ENCODE measurements at regions not wholly inside any gene's neighbourhood (a gene's known extent, or its start where the extent isn't known, plus 50 kb on each side); places are given as distances from the start of the nearest gene placed in this dataset.

DNA sequence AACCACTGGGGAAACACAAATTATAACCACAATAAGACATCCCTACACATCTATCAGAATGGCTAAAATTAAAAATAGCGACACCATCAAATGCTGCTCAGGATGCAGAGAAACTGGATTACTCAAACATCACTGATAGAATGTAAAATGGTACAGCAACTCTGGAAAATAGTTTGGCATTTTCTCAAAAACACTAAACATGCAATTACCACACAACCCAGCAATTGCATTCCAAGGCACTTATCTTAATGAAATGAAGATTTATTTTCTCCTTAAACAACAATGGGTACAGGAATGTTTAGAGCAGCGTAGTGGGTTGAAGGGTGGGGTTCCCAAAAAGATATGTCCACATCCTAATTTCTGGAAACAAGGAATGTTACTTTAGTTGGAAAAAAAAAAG lies 309.0 kb upstream of the PMFBP1 start:
- no peaks in the 10 kb centered on the region for H3F3A ChIP-seq (ENCODE audit: insufficient read depth, low read length, poor library complexity, severe bottlenecking)
- H3K27ac ChIP-seq (ENCODE audit: low read length), result no peak overlapping the region
- no peaks in the 10 kb centered on the region for H3K27me3 ChIP-seq (ENCODE audit: insufficient read depth, low read depth, low read length)
- H4K20me1 ChIP-seq (ENCODE audit: insufficient read depth), result no peaks in the 10 kb centered on the region
- no peak overlapping the region for H3K4me2 ChIP-seq (ENCODE audit: low read length)
- no peaks in the 10 kb centered on the region for H3K36me3 ChIP-seq (ENCODE audit: insufficient read depth, low read length)
- no peaks in the 10 kb centered on the region for H3K79me2 ChIP-seq (replicated peaks; ENCODE audit: insufficient read depth, low read length)
- H2AFZ ChIP-seq (ENCODE audit: low read depth, low read length), result no peak overlapping the region
- H3K9ac ChIP-seq (ENCODE audit: low read length), result no peak overlapping the region
- H3K4me3 ChIP-seq (ENCODE audit: low read length), result no peak overlapping the region
- H3K9me2 ChIP-seq (ENCODE audit: insufficient read depth, low read length), result no peaks in the 10 kb centered on the region
- TF ChIP-seq, protein P1, sequence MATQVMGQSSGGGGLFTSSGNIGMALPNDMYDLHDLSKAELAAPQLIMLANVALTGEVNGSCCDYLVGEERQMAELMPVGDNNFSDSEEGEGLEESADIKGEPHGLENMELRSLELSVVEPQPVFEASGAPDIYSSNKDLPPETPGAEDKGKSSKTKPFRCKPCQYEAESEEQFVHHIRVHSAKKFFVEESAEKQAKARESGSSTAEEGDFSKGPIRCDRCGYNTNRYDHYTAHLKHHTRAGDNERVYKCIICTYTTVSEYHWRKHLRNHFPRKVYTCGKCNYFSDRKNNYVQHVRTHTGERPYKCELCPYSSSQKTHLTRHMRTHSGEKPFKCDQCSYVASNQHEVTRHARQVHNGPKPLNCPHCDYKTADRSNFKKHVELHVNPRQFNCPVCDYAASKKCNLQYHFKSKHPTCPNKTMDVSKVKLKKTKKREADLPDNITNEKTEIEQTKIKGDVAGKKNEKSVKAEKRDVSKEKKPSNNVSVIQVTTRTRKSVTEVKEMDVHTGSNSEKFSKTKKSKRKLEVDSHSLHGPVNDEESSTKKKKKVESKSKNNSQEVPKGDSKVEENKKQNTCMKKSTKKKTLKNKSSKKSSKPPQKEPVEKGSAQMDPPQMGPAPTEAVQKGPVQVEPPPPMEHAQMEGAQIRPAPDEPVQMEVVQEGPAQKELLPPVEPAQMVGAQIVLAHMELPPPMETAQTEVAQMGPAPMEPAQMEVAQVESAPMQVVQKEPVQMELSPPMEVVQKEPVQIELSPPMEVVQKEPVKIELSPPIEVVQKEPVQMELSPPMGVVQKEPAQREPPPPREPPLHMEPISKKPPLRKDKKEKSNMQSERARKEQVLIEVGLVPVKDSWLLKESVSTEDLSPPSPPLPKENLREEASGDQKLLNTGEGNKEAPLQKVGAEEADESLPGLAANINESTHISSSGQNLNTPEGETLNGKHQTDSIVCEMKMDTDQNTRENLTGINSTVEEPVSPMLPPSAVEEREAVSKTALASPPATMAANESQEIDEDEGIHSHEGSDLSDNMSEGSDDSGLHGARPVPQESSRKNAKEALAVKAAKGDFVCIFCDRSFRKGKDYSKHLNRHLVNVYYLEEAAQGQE (IDR thresholded peaks at IDR 0.05; ENCODE audit: borderline replicate concordance), result no peak
- TF ChIP-seq MXI1 (conservative IDR thresholded peaks at IDR 0.05; ENCODE audit: poor library complexity, severe bottlenecking) (no peak), SMC3 (conservative IDR thresholded peaks at IDR 0.05; ENCODE audit: poor library complexity) (no peak), RAD21 (conservative IDR thresholded peaks at IDR 0.05) (no peak)
- no peaks in the 10 kb centered on the region for H3K9me3 ChIP-seq (ENCODE audit: low read length)

DNA sequence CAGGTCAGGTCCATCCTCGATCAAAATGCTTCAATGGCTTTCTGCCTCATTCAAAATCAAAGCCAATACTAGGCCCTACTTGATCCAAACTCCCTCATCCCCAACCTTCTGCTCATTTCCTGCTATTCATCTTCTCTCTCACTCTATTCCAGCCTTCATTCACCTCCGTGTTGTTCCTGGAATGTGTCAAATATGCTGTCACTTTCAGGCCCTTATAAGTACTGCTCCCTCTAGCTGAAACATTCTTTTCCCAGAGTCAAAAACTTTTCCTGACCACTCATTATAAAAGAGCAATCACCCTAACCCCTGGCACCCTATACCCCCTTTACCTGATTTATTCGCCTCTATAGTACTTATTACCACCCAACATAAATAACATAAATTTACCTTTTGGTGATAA lies 303.7 kb upstream of the PMFBP1 start:
- no peaks in the 10 kb centered on the region for H3F3A ChIP-seq (ENCODE audit: insufficient read depth, low read length, poor library complexity, severe bottlenecking)
- no peak overlapping the region for H3K4me2 ChIP-seq (ENCODE audit: low read length)
- no peaks in the 10 kb centered on the region for H3K9me2 ChIP-seq (ENCODE audit: insufficient read depth, low read length)
- H3K36me3 ChIP-seq (ENCODE audit: insufficient read depth, low read length), result no peaks in the 10 kb centered on the region
- no peak overlapping the region for H3K27ac ChIP-seq (ENCODE audit: low read length)
- H3K79me2 ChIP-seq (replicated peaks; ENCODE audit: insufficient read depth, low read length), result no peaks in the 10 kb centered on the region
- TF ChIP-seq, protein P1 (IDR thresholded peaks at IDR 0.05; ENCODE audit: borderline replicate concordance), result no peak
- TF ChIP-seq TAF1 (IDR thresholded peaks at IDR 0.05; ENCODE audit: low read depth) (no peak), SMC3 (conservative IDR thresholded peaks at IDR 0.05; ENCODE audit: poor library complexity) (no peak), EZH2 (IDR thresholded peaks at IDR 0.05; ENCODE audit: borderline replicate concordance, insufficient read depth, low read length, poor library complexity, severe bottlenecking) (no peak), EP300 (conservative IDR thresholded peaks at IDR 0.05; ENCODE audit: poor library complexity, severe bottlenecking) (no peak), POLR2AphosphoS5 (IDR thresholded peaks at IDR 0.05) (no peak), MXI1 (conservative IDR thresholded peaks at IDR 0.05; ENCODE audit: poor library complexity, severe bottlenecking) (no peak), RAD21 (conservative IDR thresholded peaks at IDR 0.05) (no peak)
- TF ChIP-seq, protein P2, sequence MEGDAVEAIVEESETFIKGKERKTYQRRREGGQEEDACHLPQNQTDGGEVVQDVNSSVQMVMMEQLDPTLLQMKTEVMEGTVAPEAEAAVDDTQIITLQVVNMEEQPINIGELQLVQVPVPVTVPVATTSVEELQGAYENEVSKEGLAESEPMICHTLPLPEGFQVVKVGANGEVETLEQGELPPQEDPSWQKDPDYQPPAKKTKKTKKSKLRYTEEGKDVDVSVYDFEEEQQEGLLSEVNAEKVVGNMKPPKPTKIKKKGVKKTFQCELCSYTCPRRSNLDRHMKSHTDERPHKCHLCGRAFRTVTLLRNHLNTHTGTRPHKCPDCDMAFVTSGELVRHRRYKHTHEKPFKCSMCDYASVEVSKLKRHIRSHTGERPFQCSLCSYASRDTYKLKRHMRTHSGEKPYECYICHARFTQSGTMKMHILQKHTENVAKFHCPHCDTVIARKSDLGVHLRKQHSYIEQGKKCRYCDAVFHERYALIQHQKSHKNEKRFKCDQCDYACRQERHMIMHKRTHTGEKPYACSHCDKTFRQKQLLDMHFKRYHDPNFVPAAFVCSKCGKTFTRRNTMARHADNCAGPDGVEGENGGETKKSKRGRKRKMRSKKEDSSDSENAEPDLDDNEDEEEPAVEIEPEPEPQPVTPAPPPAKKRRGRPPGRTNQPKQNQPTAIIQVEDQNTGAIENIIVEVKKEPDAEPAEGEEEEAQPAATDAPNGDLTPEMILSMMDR (IDR thresholded peaks at IDR 0.05; ENCODE audit: poor library complexity, severe bottlenecking), result no peak
- no peaks in the 10 kb centered on the region for H3K27me3 ChIP-seq (ENCODE audit: insufficient read depth, low read depth, low read length)
- H3K9ac ChIP-seq (ENCODE audit: low read length), result no peak overlapping the region
- H2AFZ ChIP-seq (ENCODE audit: low read depth, low read length), result no peak overlapping the region
- H3K9me3 ChIP-seq (ENCODE audit: low read length), result no peaks in the 10 kb centered on the region
- H3K4me3 ChIP-seq (ENCODE audit: low read length), result no peak overlapping the region
- no peaks in the 10 kb centered on the region for H4K20me1 ChIP-seq (ENCODE audit: insufficient read depth)
